Ascending aorta (tissue), 2 donors: ENCODE measurements at regions not wholly inside any gene's neighbourhood (a gene's known extent, or its start where the extent isn't known, plus 50 kb on each side); places are given as distances from the start of the nearest gene placed in this dataset.
A peak's percentile ranks its signal among the peaks of the same experiment; 100 is the strongest.

Experiments used
- DNase-seq, 2 donors: peaks; one replicate each; pipeline ENCODE4 v3.0.0-alpha.2; 2019; ENCODE audit warnings: low spot score in 2 of 2
- H3K27ac ChIP-seq, 2 donors: fragments of 200-600 bp; sonication (generic); one replicate each; pipeline ENCODE4 v1.5.1; 2016 to 2017; ENCODE audit warnings: mild to moderate bottlenecking in 1 of 2
- H3K27me3 ChIP-seq: fragments of 200-600 bp; sonication (generic); one replicate; pipeline ENCODE4 v1.5.1; 2017
- H3K36me3 ChIP-seq, 2 donors: fragments of 200-600 bp; sonication (generic); one replicate each; pipeline ENCODE4 v1.5.1; 2016
- H3K4me1 ChIP-seq, 2 donors: fragments of 200-600 bp; sonication (generic); one replicate each; pipeline ENCODE4 v1.5.1; 2016 to 2017; ENCODE audit warnings: mild to moderate bottlenecking in 1 of 2
- H3K4me3 ChIP-seq, 2 donors: fragments of 200-600 bp; sonication (generic); one replicate each; pipeline ENCODE4 v1.5.1; 2016 to 2017; ENCODE audit warnings: mild to moderate bottlenecking in 1 of 2
- H3K9me3 ChIP-seq, 2 donors: fragments of 200-600 bp; sonication (generic); one replicate each; pipeline ENCODE4 v1.5.1; 2016
- CTCF ChIP-seq, 3 experiments: fragments of 200-600 bp in 2 of 3; fragments of 450-650 bp in 1 of 3; sonication (generic) in 2 of 3; IDR thresholded peaks; one replicate each; pipeline ENCODE4 v1.5.1; 2016 to 2019; ENCODE audit warnings: antibody characterized with exemption in 3 of 3, mild to moderate bottlenecking in 1 of 3, moderate library complexity in 1 of 3
- intact Hi-C: fragments of 100-400 bp; cut with DNase I; formaldehyde crosslinking; loops from one replicate; pipeline ENCODE4 v1.15.1; 2023

- intact Hi-C loops: no loop called here
- no peak for TF ChIP-seq CTCF (IDR thresholded peaks at IDR 0.05)
- no peaks in the 10 kb centered on the region for H3K27me3 ChIP-seq
These were observed 113.7 kb upstream of the COPS8 start for GRCh38 chr2:236971919-236972381.

GRCh38 chr2:236972491-236973342, 113.0 kb upstream of the COPS8 start:
- peak in 1 of 2 donors; percentile 74 for DNase-seq
- intact Hi-C loops: no loop called here
- H3K4me3 ChIP-seq: no peak overlapping the region
- H3K4me1 ChIP-seq: no peaks in the 10 kb centered on the region
- no peaks in the 10 kb centered on the region for H3K36me3 ChIP-seq
- H3K27me3 ChIP-seq: no peaks in the 10 kb centered on the region
- TF ChIP-seq CTCF (IDR thresholded peaks at IDR 0.05): no peak
- H3K9me3 ChIP-seq: no peaks in the 10 kb centered on the region
- H3K27ac ChIP-seq: peak overlapping the region in 1 of 2 donors; percentile 42

More at GRCh38 chr2:236971919-236972381, 113.7 kb upstream of the COPS8 start:
- Histone ChIP-seq H3K27ac (peak overlapping the region in 1 of 2 donors; percentile 42), H3K9me3 (no peaks in the 10 kb centered on the region), H3K4me1 (no peaks in the 10 kb centered on the region), H3K36me3 (no peaks in the 10 kb centered on the region), H3K4me3 (no peak overlapping the region)
- peak in 1 of 2 donors; percentile 58 for DNase-seq

- Histone ChIP-seq H3K4me3 (no peak overlapping the region), H3K36me3 (no peaks in the 10 kb centered on the region), H3K4me1 (no peaks in the 10 kb centered on the region), H3K27ac (no peak overlapping the region), H3K27me3 (no peaks in the 10 kb centered on the region), H3K9me3 (no peaks in the 10 kb centered on the region)
- intact Hi-C loops: no loop called here
- TF ChIP-seq CTCF (IDR thresholded peaks at IDR 0.05): no peak
- DNase-seq: no peak
These were observed 112.2 kb upstream of the COPS8 start for GRCh38 chr2:236973343-236973980.

GRCh38 chr2:236974148-236974547, 111.5 kb upstream of the COPS8 start:
- Histone ChIP-seq H3K9me3 (no peaks in the 10 kb centered on the region), H3K27me3 (no peaks in the 10 kb centered on the region), H3K27ac (no peak overlapping the region), H3K36me3 (no peaks in the 10 kb centered on the region), H3K4me3 (no peak overlapping the region), H3K4me1 (no peaks in the 10 kb centered on the region)
- intact Hi-C loops: no loop called here
- DNase-seq: peak in 1 of 2 donors; percentile 50
- TF ChIP-seq CTCF (IDR thresholded peaks at IDR 0.05): no peak

- Histone ChIP-seq H3K27ac (no peak overlapping the region), H3K9me3 (no peaks in the 10 kb centered on the region), H3K36me3 (no peaks in the 10 kb centered on the region), H3K4me3 (no peak overlapping the region), H3K4me1 (no peaks in the 10 kb centered on the region), H3K27me3 (no peaks in the 10 kb centered on the region)
- TF ChIP-seq CTCF (IDR thresholded peaks at IDR 0.05): no peak
- intact Hi-C loops: no loop called here
- DNase-seq: peak in 1 of 2 donors; percentile 54
These were observed 110.9 kb upstream of the COPS8 start for GRCh38 chr2:236974752-236975151.
